H1 (cell line): ENCODE measurements at regions not wholly inside any gene's neighbourhood (a gene's known extent, or its start where the extent isn't known, plus 50 kb on each side); places are given as distances from the start of the nearest gene placed in this dataset.

Experiments
- CBX5 ChIP-seq: fragments of 300-800, 300-1000 bp; sonication (generic); IDR thresholded peaks from 2 replicates; pipeline ENCODE4 v1.7.1; 2016; ENCODE audit warnings: antibody characterized with exemption, low read length, low read depth
- CEBPB ChIP-seq: IDR thresholded peaks from 2 replicates; pipeline ENCODE4 v1.6.1; 2012; ENCODE audit warnings: low read depth, low read length
- CTCF ChIP-seq, 3 experiments: IDR thresholded peaks; 1 replicate in 2 of 3; 2 replicates in 1 of 3; pipeline versions ENCODE4 v1.5.1 to v1.6.1; 2011; ENCODE audit warnings: low read length in 3 of 3, mild to moderate bottlenecking in 3 of 3, inconsistent platforms in 2 of 3, low read depth in 1 of 3, moderate library complexity in 1 of 3; ENCODE audit not compliant: insufficient read depth in 1 of 3; ENCODE audit errors: control extremely low read depth in 1 of 3
- JUN ChIP-seq: IDR thresholded peaks from 2 replicates; pipeline ENCODE4 v1.6.1; 2011; ENCODE audit warnings: low read depth, mild to moderate bottlenecking, improper control_type of control experiment, low read length
- PHF8 ChIP-seq: fragments of 200-600 bp; sonication (generic); conservative IDR thresholded peaks from 2 replicates; pipeline ENCODE4 v1.7.1; 2012; ENCODE audit warnings: low read depth, mild to moderate bottlenecking, inconsistent platforms, low read length, moderate library complexity
- POLR2A ChIP-seq, 2 experiments: IDR thresholded peaks; 1 replicate in 1 of 2; 2 replicates in 1 of 2; pipeline ENCODE4 v1.6.1; 2011; ENCODE audit warnings: low read depth in 2 of 2, low read length in 2 of 2, mild to moderate bottlenecking in 2 of 2; ENCODE audit errors: control extremely low read depth in 1 of 2

- TF ChIP-seq PHF8 (no peak), JUN (no peak), CTCF (IDR thresholded peaks at IDR 0.05; ENCODE audit: control extremely low read depth in 1 of 3, insufficient read depth in 1 of 3, low read depth in 1 of 3, low read length in 3 of 3) (no peak), CEBPB (no peak), POLR2A (IDR thresholded peaks at IDR 0.05; ENCODE audit: control extremely low read depth in 1 of 2, low read depth in 2 of 2, low read length in 2 of 2) (no peak), CBX5 (no peak)
These were observed 65.8 kb upstream of the STARD13 start for GRCh38 chr13:33351319-33351718.
